NB4 (cell line): ENCODE measurements at regions not wholly inside any gene's neighbourhood (a gene's known extent, or its start where the extent isn't known, plus 50 kb on each side); places are given as distances from the start of the nearest gene placed in this dataset.
"Not testable (repeated sequence)": the region's sequence is repeated elsewhere in the genome, so short reads cannot be mapped to it uniquely, and the experiment has no call there.

ENCODE experiments used
- DNase-seq: peaks from one replicate; pipeline ENCODE4 v3.0.0; 2010; ENCODE audit warnings: low read depth
- H3K4me3 ChIP-seq: one replicate; pipeline ENCODE4 v1.5.1; 2011; ENCODE audit warnings: mild to moderate bottlenecking, low read depth, low read length, moderate library complexity
- MYC ChIP-seq: IDR thresholded peaks from 2 replicates; pipeline ENCODE4 v1.6.1; 2011; ENCODE audit warnings: low read depth, low read length
- POLR2A ChIP-seq: IDR thresholded peaks from 2 replicates; pipeline ENCODE4 v1.6.1; 2011; ENCODE audit warnings: mild to moderate bottlenecking; ENCODE audit not compliant: insufficient read length; ENCODE audit errors: extremely low read depth
- TF ChIP-seq, protein P1 (sequence below): IDR thresholded peaks from 2 replicates; pipeline ENCODE4 v1.6.1; 2011; ENCODE audit warnings: low read depth, low read length
- TF ChIP-seq, protein P2 (sequence below): IDR thresholded peaks from one replicate; pipeline ENCODE4 v1.5.1; 2012; ENCODE audit warnings: low read depth, low read length

GRCh38 chr13:89457977-89458376, 1786.8 kb downstream of the SLITRK5 start:
- TF ChIP-seq, protein P1, sequence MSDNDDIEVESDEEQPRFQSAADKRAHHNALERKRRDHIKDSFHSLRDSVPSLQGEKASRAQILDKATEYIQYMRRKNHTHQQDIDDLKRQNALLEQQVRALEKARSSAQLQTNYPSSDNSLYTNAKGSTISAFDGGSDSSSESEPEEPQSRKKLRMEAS: no peak
- TF ChIP-seq, protein P2, sequence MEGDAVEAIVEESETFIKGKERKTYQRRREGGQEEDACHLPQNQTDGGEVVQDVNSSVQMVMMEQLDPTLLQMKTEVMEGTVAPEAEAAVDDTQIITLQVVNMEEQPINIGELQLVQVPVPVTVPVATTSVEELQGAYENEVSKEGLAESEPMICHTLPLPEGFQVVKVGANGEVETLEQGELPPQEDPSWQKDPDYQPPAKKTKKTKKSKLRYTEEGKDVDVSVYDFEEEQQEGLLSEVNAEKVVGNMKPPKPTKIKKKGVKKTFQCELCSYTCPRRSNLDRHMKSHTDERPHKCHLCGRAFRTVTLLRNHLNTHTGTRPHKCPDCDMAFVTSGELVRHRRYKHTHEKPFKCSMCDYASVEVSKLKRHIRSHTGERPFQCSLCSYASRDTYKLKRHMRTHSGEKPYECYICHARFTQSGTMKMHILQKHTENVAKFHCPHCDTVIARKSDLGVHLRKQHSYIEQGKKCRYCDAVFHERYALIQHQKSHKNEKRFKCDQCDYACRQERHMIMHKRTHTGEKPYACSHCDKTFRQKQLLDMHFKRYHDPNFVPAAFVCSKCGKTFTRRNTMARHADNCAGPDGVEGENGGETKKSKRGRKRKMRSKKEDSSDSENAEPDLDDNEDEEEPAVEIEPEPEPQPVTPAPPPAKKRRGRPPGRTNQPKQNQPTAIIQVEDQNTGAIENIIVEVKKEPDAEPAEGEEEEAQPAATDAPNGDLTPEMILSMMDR: no peak
- TF ChIP-seq POLR2A (no peak), MYC (no peak)
- DNase-seq: no peak
- H3K4me3 ChIP-seq: no peak overlapping the region

DNA sequence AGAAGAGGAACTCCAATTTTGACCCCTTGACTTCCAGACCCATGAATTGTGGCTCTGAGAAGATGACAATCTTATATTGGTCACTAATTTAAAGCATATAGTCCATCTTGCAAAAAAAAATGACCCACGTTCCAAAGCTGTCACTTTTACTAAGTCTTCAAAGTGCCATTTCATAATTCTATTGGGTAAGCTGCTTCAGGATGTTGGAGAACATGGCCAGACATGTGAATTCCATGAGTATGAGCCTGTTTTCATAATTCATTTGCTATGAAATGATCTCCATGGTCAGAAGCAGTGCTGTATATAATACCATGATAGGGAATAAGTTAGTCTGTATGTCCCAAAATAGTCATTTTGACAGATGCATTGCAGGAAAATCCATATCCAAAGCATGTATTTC, 1787.3 kb downstream of the SLITRK5 start:
- DNase-seq: no peak
- TF ChIP-seq, protein P2: no peak
- TF ChIP-seq MYC: no peak
- no peak for TF ChIP-seq POLR2A
- TF ChIP-seq, protein P1: no peak
- H3K4me3 ChIP-seq: no peak overlapping the region

- DNase-seq, H3K4me3 ChIP-seq: not testable (repeated sequence)
These were observed 1789.7 kb downstream of the SLITRK5 start for GRCh38 chr13:89460895-89461294.

DNA sequence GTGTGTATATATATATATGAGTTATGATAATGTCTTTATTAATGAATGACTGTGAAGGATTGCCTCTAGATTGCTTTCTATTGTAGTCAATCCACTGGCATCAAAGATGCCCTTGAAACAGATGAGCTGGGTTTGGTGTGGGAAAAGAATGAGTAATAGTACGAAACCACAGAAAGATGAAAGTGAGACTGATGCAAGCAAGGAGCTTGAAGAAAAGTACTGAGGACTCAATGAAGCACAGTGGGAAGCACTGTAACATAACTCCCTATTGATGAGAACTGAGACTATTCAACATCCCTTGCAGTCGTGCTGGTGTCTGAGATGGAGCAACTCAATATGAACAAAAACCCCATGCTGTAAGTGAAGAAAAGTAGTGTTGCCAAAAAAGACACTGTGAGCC, 1794.2 kb downstream of the SLITRK5 start:
- TF ChIP-seq, protein P2: no peak
- TF ChIP-seq MYC: no peak
- H3K4me3 ChIP-seq: no peak overlapping the region
- DNase-seq: no peak

DNA sequence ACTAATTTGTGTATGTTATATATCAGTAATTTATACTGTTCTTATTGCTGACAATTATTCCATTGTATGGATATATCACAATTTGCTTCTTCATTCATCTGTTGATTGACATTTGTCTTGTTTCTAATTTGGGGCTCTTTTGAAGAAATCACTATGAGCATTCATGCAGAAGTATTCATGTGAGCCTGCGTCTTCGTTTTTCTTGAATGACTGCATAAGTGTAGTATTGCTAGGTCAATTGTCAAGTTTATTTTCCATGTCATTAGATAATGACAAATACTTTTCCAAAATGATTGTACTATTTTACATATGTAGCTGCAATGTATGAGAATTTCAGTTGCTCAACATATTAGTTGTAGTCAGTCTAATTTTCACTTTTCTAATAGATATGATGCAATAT, 1796.9 kb downstream of the SLITRK5 start:
- no peak overlapping the region for H3K4me3 ChIP-seq
- TF ChIP-seq, protein P2: no peak
- TF ChIP-seq MYC: no peak
- TF ChIP-seq POLR2A: no peak
- TF ChIP-seq, protein P1: no peak
- no peak for DNase-seq

GRCh38 chr13:89470901-89471300, 1799.7 kb downstream of the SLITRK5 start:
- no peak for DNase-seq
- no peak overlapping the region for H3K4me3 ChIP-seq
- no peak for TF ChIP-seq POLR2A
- TF ChIP-seq, protein P1: no peak

- no peak for TF ChIP-seq POLR2A
- TF ChIP-seq, protein P2: no peak
- TF ChIP-seq, protein P1: no peak
- no peak for TF ChIP-seq MYC
- no peak for DNase-seq
- no peak overlapping the region for H3K4me3 ChIP-seq
These were observed 1803.3 kb downstream of the SLITRK5 start for GRCh38 chr13:89474432-89474831.
